ENCODE measurements at regions not wholly inside any gene's neighbourhood (a gene's known extent, or its start where the extent isn't known, plus 50 kb on each side); places are given as distances from the start of the nearest gene placed in this dataset.

GRCh38 chrX:23589496-23589895 is 77.8 kb upstream of the PRDX4 start:
- no peak overlapping the region for H3K4me3 ChIP-seq (ENCODE audit: insufficient read depth, low read depth, low read length)
- no peak overlapping the region for H2BK5ac ChIP-seq (ENCODE audit: low read depth, low read length, poor library complexity, severe bottlenecking)
- DNase-seq (no peak), ATAC-seq (ENCODE audit: low read depth) (no peak)
- H2AFZ ChIP-seq (replicated peaks; ENCODE audit: low read length, poor library complexity), result no peak overlapping the region
- TF ChIP-seq RFX5 (IDR thresholded peaks at IDR 0.05; ENCODE audit: low read depth, low read length) (no peak), POLR2A (IDR thresholded peaks at IDR 0.05; ENCODE audit: low read depth, low read length) (no peak), MAFK (IDR thresholded peaks at IDR 0.05; ENCODE audit: low read depth, low read length) (no peak), ELK1 (IDR thresholded peaks at IDR 0.05; ENCODE audit: borderline replicate concordance, low read depth, low read length) (no peak), MAZ (IDR thresholded peaks at IDR 0.05; ENCODE audit: borderline replicate concordance, low read depth, low read length) (no peak), RAD21 (IDR thresholded peaks at IDR 0.05; ENCODE audit: low read length) (no peak), CHD1 (IDR thresholded peaks at IDR 0.05; ENCODE audit: low read depth, low read length) (no peak), CTCF (conservative IDR thresholded peaks at IDR 0.05; ENCODE audit: low read depth, low read length) (no peak), USF2 (IDR thresholded peaks at IDR 0.05; ENCODE audit: low read depth, low read length) (no peak), RCOR1 (IDR thresholded peaks at IDR 0.05; ENCODE audit: insufficient replicate concordance, low read length) (no peak), FOS (IDR thresholded peaks at IDR 0.05; ENCODE audit: low read depth, low read length) (no peak)
- BruUV-seq (replicated peaks), result no TSS peak
- no peak overlapping the region for H4K5ac ChIP-seq (ENCODE audit: low read depth, low read length)
- H4K8ac ChIP-seq (ENCODE audit: low read depth in 2 of 2, low read length in 2 of 2), result no peak overlapping the region
- H3K9me1 ChIP-seq (ENCODE audit: insufficient read depth, low read length), result no peaks in the 10 kb centered on the region
- H4K91ac ChIP-seq (ENCODE audit: insufficient read depth, low read depth, low read length), result no peak overlapping the region
- CTCF ChIA-PET, result no interaction called here
- no peak overlapping the region for H2AK5ac ChIP-seq (ENCODE audit: low read depth, low read length)
- H2BK15ac ChIP-seq (ENCODE audit: low read depth, low read length), result no peak overlapping the region
- H3K79me1 ChIP-seq (ENCODE audit: low read depth in 1 of 2, low read length in 2 of 2), result no peaks in the 10 kb centered on the region
- H3K56ac ChIP-seq (ENCODE audit: extremely low read depth, insufficient read depth, low read length), result no peak overlapping the region
- POLR2A ChIA-PET (ENCODE audit: unreplicated experiment), result no interaction called here
- no peak overlapping the region for H3K23ac ChIP-seq (ENCODE audit: low read depth, low read length)
- no peak overlapping the region for H3K14ac ChIP-seq (replicated peaks; ENCODE audit: low read depth, low read length)
- no peaks in the 10 kb centered on the region for H3K36me3 ChIP-seq (ENCODE audit: control insufficient read depth, insufficient read depth, low read length)
- H3K27me3 ChIP-seq (ENCODE audit: control insufficient read depth, insufficient read depth, low read length), result no peaks in the 10 kb centered on the region
- H3K27ac ChIP-seq (ENCODE audit: insufficient read depth, low read length), result no peak overlapping the region
- no peak overlapping the region for H3K18ac ChIP-seq (ENCODE audit: low read depth, low read length)
- H3K4me1 ChIP-seq (ENCODE audit: control insufficient read depth, insufficient read depth, low read length), result no peaks in the 10 kb centered on the region
- no peak overlapping the region for H3K9ac ChIP-seq (ENCODE audit: low read depth, low read length)
- H4K20me1 ChIP-seq (ENCODE audit: insufficient read depth, low read length), result no peaks in the 10 kb centered on the region
- H2BK20ac ChIP-seq (ENCODE audit: low read depth, low read length), result no peak overlapping the region
- no peak overlapping the region for H3K4me2 ChIP-seq (ENCODE audit: low read depth, low read length)
- intact Hi-C loops (cut with micrococcal nuclease), result no loop called here
- no peak overlapping the region for H2BK120ac ChIP-seq (ENCODE audit: low read depth, low read length)
- no peak overlapping the region for H2AK9ac ChIP-seq (replicated peaks; ENCODE audit: low read depth, low read length, poor library complexity)
- H3K9me3 ChIP-seq (ENCODE audit: control insufficient read depth, insufficient read depth, low read length), result no peaks in the 10 kb centered on the region
- dilution Hi-C loops (cut with HindIII; ENCODE audit: low sequenced_read_pairs, unreplicated experiment), result no loop called here
- in situ Hi-C loops (cut with MboI; ENCODE audit: low sequenced_read_pairs), result no loop called here
- no CpG with 5 or more reads among the region's 4 CpGs for WGBS, 2 experiments (ENCODE audit: extremely low coverage in 2 of 2, insufficient read length in 1 of 2)
- no peak overlapping the region for H3K4ac ChIP-seq (ENCODE audit: low read depth, low read length)
